HS-5 (cell line): ENCODE measurements at regions not wholly inside any gene's neighbourhood (a gene's known extent, or its start where the extent isn't known, plus 50 kb on each side); places are given as distances from the start of the nearest gene placed in this dataset.
A peak's percentile ranks its signal among the peaks of the same experiment; 100 is the strongest.

Experiments used
- DNase-seq: peaks from one replicate; pipeline ENCODE4 v3.0.0-alpha.2; 2012; ENCODE audit warnings: low read depth

DNA sequence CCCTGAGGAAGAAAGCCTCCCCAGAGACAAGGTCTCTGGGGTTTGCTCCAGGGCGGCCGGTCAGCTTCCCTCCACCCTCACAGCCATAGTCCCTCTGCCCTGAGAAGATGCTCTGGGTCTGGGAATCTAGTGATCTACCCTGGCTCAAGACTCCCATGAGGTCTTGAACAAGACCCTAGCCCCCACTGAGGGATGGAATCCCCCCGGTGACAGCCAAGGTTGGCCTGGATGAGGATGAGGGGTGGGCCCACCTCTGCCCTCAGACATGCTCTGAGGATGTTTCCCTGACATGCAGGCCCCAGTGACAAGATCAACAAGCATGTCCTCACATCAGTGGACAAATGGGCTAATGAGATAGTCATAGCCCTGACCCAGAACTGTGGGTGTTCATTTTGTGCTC lies 138.6 kb downstream of the C5orf15 start:
- no peak for DNase-seq

DNA sequence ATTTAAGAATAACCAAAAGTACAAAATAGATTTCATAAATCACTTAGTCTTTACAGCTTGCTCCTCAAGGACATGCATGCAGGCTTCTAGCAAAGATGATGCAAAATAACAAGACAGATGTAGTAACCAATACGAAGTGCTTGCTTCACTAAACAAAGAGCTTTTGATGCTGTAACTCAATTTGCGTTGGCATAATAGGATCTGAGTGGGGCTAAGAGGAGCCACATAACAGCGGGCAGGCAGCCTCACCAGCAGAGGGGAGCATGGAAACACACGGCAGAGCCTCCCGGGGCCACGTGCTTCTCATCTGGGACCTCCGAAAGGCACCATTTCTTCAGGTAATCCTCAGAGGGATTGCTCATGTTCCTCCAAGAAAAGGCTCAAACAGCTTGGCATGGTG lies 139.7 kb downstream of the C5orf15 start:
- DNase-seq, result no peak

DNA sequence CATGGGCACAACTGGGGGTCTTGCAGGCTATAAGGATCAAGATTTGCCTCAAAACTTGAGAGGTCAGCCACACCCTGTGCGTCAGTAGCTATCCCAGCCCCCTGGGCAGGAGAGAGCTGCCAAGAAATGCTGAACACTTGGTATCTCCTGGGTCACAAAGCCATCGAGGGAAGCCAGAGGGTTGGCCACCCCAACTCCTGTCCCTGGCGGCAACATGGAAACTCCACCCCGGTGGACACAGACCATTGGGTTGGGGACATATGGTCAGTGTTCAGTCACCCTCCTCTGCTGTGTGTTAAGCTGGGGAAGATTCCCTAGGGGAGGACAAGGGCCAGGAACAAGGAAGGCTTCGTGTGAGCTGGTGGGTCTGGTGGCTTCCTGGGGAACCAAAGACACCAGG lies 140.6 kb downstream of the C5orf15 start:
- DNase-seq, result no peak

DNA sequence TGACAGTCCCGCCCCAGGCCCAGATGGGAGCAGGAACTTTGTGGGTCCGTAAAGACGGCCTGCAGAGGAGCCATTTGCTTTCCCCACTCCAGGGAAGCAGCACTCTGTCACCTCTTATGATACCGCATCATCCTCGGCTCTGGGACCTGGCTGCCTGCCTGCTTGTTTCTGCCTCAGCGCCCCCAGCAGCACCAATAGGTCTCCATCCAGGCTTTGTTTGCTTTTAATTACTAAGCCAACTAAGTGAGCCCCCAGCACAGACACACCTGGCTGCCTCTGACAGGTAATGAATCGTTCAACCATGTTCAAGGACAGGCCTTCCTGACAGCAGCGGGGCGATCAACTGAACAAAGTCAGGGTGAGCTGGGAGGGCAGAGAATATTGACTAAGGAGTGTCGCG lies 141.4 kb downstream of the C5orf15 start:
- DNase-seq, result no peak

DNA sequence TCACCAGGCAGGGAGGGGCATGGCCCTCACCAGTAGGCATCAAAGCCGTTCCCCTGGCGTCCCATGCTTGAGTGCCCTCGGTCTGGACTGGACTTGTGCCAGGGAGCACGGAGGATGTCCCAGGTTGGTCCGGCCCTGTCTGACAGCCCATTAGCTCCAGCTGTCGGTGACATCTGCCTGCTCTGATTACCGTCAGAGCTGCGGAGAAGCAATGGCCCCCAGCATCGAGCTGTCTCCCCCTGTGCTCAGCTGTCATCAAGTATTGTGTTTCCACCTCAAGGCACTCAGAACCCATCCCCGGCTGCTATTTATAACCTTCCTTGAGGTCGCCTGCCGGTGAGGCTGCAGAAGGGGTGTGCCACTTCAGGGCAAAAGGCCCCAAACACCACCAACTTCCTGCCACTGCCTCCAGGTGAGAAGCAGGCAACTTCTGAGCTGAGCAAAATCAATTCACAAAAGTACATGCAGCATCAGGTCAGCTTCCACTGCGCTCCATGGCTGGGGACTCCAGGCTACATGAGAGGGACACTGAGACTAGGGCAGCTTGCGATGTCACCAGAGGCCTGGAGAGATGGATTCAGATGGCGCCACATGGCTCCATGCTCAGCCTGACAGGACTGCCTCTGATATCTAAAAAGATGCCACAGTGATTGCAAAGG lies 142.7 kb downstream of the C5orf15 start:
- DNase-seq, result no peak

DNA sequence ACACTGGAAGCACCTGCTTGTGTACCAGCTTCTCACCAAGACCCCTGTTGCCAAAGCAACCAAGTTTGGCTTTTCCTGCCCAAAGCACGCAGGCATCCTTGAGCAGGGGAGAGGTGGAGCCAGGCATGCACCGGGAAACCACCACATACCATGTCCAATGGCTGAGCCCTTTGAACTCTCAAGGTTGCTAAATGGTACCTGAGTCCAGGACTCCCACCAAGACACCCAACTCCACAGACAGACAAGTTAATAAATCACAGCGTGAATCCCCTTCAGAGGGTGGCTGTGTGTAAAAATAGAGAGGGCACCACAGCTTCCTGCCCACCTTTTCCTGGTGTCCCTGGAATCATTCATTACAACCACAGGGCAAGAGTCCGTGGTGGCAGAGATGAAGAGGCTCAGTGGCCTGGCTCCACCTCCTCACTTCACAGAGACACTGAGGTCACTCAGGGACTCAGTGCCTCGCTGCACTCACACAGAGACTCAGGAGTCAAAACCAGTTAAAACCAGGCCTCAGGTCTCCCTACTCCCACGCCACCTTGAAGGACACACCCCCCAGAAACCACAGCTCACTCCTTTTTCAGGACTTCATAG lies 143.7 kb downstream of the C5orf15 start:
- no peak for DNase-seq

DNA sequence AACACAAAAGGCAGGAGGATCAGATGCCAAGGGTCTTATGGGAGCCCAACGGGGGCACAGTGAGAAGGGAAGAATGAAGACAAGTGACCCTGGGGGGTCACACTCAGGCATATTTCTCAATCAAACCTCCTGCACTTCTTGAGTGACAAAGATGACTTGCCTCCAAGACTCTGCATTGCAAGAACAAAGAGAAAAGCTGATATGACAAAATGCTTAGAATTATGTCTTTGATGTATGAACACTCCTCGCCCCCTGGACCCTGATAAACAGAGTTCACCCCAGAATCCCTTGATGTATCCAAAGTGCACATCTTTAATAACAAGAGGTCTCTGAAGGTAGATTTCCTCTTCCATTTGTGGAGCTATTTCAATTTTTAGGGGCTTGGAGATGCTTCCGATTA lies 146.5 kb downstream of the C5orf15 start:
- no peak for DNase-seq

DNA sequence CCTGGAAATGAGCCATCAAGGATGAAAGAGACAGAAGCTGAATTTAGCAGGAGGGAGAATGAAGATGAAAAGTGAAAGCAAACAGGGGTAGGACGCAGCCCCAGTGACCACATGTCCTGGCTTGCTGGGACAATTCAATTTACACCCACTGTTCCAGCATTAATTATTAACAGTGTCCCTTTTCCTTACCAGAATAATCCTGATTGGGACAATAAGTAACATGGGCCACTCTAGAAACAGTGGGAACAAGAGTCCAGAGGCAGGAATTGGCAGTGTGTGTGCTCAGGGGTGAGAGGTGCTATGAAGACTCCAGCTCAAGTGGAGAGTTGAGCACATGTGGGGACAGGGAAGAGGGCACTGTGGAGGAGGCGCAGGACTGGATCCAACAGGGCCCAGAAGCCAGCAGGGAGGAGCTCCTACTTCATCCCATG lies 147.1 kb downstream of the C5orf15 start:
- DNase-seq, result no peak

DNA sequence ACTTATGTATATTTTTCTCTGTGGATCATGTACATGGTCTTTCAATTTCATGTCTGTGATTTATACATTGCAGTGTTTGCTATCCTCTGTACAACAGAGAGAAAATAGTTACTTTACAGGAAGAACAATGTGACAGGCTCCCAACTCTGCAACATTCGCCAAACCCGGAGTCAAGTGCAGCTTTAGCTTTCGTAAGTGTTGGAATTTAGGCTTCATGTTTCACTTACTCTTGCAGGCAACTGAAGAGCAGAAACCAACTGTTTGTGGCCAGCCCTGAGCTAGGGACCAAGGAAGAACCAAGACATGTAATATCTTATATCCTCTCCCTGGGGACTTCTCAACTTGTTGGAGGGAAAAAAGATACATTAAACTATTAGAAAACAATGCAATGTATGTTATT lies 147.9 kb downstream of the C5orf15 start:
- no peak for DNase-seq

DNA sequence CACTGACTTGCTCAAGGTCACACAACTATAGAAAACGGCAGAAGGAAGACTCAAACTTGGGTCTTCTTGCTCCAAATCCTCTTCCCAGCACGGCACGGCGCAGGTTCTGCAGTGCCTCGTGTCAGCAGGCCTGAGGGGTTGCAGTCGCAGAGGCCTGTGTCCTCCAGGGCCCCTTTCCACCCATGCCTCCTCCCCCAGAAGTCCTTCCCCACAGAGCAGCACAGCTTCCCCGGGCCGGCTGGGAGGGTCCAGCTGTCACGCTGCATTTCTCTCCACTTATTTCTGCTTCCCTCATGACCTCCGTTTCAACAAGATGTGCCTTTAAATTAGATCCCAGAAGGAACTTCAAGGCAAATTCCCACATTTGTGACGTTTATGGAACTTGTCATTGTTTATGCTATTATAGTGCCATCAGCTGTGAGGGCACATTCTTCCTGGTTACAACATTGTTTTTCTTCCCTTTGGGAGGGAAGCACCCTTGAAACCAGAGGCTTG lies 148.4 kb downstream of the C5orf15 start:
- DNase-seq, result no peak

DNA sequence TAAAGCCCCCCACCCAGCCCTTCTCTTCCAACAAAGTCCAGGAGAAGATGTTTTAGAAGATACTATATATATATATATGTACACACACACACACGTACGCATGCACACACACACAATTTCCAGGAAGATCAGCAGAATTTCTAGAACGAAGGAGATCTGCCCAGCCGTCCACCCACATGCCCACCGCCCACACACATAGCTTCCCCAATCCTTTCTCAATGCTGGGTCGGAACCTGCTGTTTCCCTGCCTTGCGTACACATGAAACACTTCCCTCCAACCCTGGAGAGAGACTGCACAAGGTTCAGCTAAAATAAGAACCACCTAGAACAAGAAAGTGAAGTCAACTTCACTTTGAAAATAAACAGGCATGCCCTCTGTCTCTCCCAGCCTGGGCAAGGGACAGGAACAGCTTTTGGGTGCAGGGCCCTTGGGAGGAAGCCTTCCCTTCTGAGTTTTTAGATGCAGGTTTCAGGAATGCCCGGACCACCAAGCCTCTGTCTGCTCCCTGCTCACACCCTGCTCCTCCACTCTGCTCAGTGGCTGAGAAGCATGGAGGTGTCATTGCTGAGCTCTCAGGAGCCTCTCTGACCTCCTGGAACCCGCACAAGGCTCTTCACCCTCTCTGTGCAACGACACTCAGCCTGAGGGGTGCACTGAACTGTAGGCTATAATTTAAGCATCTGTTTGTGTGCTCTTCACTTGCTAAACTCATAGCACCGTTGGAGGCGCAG lies 149.4 kb downstream of the C5orf15 start:
- no peak for DNase-seq

DNA sequence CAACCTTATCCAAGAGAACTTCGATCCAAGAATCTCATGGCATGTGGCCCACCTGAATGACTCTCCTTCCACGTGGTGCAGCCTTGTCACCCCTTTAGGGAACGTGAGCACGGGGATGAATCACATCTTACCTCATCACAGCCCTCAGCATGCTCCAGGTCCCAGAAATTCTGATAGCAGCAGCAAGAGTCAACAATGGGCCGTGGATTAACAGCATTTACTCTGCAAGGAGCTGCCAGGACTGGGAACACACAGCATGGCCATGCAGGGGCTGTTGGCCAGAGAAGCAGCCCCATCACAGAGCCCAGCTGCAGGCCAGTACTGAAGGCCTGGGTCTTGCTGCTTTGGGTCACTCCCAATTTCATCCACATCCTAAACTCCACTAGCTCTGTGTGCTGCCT lies 150.4 kb downstream of the C5orf15 start:
- peak; percentile 4 for DNase-seq

DNA sequence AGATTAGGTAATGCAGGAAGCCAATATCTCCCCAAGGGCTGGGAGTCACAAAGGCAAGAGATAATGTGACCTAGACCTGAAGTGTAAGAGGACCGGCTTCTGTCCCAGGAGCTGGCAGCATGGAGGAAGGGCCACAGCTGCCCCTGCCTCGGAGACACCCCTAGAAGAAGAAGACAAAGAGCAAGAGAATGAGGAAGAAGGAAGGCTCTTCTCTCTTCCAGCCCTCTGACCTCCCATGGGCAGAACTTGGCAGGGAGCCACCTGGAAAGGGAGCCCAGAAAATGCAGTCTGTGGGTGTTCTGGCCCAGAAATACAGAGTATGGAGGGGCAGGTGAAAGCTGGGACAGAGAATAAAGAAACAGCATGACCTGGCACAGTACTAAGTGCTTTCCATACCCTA lies 151.0 kb downstream of the C5orf15 start:
- no peak for DNase-seq

DNA sequence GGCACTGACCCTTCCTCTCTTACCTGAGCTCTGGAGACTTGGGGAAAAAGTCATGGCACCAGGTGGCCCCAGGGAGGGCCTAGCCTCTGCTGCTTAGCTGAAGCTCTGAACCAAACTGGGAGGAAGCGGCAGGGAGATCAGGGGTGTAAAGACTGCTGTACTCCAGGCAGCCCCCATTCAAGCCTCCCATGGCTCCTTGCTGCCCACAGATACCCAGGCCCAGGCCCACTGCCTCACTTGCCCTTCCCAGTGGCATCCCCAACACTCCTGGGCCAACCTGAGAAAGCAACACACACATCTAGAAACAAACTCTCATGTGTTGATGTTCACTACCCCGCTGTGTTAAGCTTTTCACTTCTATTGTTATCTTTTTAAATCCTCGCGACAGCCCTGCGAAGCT lies 151.6 kb downstream of the C5orf15 start:
- no peak for DNase-seq

DNA sequence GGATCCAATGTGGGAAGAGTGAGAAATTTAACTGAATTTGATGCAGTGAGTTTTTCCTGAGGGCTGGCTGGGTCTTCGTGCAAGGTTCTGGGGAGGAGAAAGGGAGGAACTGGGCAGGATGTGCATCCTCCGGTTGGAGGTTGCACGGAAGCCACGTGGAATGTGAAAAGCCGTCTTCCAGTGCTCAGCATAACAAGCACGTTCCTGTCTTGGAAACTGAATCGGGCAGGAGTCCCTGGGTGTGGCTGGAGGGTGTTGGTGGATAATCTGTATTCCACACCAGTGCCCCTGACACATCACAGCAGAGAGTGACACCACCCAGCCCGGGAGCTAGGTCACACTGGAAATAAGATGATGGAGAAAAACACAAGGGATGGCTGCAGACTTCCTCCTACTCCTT lies 154.3 kb downstream of the C5orf15 start:
- DNase-seq, result no peak

DNA sequence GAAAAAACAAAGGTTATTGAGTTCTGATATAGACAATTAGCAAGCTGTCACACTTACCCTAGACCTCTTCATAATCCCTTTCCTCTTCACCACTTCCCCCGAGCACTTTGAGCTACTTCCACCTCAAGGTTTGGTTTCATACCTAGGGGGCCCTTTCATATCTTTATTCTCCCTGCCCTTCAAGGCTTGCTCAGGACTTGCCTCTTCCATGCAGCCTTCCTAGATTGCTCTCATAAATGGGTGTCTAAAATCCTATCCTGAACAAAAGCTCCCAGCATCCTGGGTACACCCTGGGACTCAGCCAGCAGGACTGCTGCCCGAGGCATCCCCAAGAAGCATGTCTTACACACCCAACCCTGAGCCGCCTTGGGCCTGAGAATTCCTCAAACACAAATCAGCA lies 157.3 kb downstream of the C5orf15 start:
- DNase-seq, result no peak

DNA sequence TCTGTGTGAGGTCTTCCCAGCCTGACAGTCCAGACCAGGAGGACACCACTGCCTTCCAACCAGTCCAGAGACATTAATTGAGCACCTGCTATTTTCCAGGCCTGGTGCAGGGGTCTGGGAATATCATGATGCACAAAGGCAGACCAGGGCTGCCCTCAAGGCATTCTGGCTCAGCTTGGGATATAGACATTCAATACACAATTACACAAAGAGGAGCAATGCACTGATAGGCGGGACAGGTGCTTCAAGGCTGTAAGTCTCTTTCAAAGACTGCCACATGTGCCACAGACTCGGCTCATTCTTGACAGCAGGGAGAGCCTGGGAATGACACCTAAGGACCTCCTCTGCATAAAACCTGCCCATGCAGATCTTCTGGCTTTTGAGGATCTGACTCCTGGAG lies 158.6 kb downstream of the C5orf15 start:
- no peak for DNase-seq

DNA sequence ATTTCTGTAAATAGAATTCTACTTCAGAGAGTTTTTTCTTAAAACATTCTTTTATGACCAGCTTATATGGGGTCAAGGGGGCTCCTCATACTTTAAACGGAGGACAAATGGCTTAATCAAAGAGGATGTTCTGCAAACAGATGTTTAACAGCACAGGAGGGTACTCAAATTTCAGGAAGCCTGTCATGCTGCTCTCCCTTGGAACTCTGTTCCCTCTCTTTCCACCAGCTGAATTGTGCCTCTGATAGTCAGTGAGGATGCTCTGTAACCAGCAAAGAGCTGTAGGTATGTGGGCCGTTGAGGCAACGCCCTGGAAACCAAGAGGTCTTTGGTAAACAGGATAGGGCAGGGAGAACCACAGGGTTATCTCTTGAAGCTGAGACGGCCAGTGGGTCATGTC lies 161.1 kb downstream of the C5orf15 start:
- DNase-seq, result no peak

DNA sequence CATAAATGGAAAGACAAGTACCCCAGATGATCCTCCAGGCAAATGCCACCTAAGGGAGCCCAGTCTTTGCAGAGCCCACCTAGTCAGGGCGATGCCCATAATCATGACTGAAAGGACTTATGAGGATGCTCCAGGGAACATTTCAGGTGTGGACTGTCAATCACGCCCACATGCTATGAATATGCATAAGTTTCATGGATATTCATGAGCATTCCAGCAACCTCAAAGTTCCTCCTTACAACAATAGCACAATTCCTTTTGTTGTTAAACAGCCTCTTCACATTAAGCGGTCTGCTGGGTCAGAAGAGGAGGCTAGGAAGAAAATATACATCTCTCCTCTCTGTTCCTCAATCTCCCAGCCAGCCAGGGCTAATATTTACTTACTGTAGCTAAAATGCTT lies 161.6 kb downstream of the C5orf15 start:
- no peak for DNase-seq

DNA sequence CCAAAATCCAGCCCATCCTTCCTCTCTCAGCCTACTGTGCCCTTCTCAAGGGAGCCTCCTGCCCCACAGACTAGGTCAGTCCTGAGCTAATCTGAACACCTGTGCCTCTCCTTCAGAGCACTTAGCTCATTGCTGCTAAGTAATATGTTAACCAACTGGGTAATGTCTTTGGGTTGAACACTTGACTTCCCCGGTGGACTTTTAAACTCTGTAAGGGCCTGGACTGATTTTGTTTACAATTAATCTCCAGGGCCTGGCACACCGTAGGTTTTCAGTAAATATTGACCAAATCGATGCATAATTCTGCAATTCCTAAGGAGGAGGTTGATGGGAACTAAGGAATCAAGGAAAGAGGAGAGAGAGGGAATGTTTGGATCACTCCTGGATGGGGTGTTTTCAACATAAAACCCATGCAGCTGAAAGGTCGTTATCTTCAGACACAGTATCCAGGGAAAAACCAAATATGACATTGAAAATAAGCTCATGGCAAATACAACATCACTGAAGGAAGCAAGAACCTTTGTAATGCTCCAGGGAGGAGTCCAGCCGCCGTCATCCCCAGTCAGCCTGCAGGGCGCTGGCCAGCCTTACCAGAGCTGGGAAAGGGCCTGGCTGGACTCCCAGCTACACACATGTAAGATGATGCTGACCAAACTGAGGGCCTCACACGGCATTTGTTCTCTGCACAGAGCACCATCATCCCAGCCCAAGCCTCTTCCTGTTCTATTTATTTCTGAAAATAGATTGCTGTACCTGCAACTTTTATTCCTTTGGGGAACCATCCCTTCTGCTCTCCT lies 166.3 kb downstream of the C5orf15 start:
- DNase-seq, result no peak

DNA sequence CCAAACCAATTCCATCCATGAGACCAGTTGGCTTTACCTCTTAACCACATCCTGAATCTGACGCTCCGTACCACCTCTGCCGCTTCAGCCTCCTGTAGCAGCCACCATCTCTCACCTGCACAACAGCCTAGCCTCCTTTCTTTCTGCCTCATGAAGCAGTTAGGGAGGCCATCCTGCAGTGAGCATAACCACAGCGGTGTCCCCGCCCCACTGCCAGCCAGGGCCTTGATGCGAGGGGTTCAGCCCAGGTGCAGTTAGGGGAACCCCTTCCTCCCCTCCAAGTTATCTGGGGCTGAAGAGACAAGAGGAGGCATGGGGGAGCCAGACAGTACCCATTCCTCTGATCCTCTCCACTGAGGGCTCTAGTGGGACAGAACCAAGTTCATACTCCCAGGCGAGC lies 167.0 kb downstream of the C5orf15 start:
- DNase-seq, result no peak

DNA sequence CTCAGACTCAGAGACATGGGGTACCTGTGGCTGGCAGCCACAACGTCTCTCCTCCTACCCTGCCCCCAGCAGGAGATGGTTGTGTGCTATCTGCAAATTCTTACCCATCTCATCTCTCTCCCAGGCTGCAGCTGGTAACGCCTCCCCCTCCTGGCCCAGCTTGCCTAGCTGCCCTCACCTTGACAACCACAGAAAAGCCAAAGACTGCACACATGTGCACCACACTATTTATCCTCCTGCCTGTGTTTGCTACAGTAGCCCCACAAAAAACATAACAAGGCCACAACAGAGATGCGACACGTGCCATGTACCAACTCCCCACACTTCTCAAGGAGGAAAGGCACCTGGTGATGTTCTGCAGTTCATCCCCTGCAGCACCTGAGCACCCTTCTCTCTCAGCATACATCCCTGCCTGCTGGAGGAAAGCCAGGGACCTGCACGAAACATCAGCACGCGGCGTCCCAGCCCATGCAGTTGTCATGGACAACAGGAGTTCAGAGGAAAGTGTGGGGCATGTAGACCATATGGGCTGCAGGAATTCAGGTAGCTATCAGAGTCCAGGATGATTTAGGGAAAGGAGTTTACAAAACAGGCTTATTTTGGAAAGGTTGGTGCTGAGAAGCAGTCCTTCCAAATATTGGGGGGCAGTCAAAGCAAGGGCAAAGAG lies 168.7 kb downstream of the C5orf15 start:
- no peak for DNase-seq
